K562 (cell line): ENCODE measurements at regions not wholly inside any gene's neighbourhood (a gene's known extent, or its start where the extent isn't known, plus 50 kb on each side); places are given as distances from the start of the nearest gene placed in this dataset.

Experiments used
- ATAC-seq: fragments of 200-7000 bp; cut with Tn5 transposase; 3 replicates; pipeline ENCODE4 v1.9.1; 2020; ENCODE audit warnings: moderate library complexity
- BruUV-seq: library from RNA; stranded (reverse); fragments of 400-500 nt; replicated peaks from 2 replicates; lab custom pipeline; 2021; lab: Mats Ljungman, UMichigan
- CTCF ChIA-PET: fragments of 300-600 bp; formaldehyde crosslinking; extraction: SDS; loops from one replicate; lab custom pipeline; 2021; ENCODE audit warnings: low intra/inter-chr PET ratio; lab: Yijun Ruan, JAX
- POLR2A ChIA-PET: fragments of 300-600, 350-650 bp; sonication (Branson Sonifier 250); formaldehyde crosslinking; extraction: SDS; loops from one replicate; lab custom pipeline; 2021; ENCODE audit warnings: antibody characterized with exemption, inconsistent platforms; lab: Yijun Ruan, JAX
- DNase-seq, 4 experiments: peaks; one replicate each; pipeline versions ENCODE4 v3.0.0 to v3.0.0-alpha.2; 2011 to 2018; ENCODE audit warnings: low spot score in 3 of 4, mixed read lengths in 3 of 4; ENCODE audit errors: extremely low read depth in 1 of 4
- FAIRE-seq: peaks from 2 replicates; lab custom pipeline; 2011; peaks lifted over from hg19 to GRCh38; lab: Jason Lieb, UNC
- H2AFZ ChIP-seq: 2 replicates; pipeline ENCODE4 v1.6.0; 2011; ENCODE audit warnings: low read depth, low read length, control low read depth, inconsistent platforms
- H3K27ac ChIP-seq: fragments of 200-600 bp; 3 replicates; pipeline ENCODE4 v1.8.0; 2011; ENCODE audit warnings: low read depth, mild to moderate bottlenecking, control low read depth, inconsistent platforms, low read length, moderate library complexity, mixed read lengths; ENCODE audit errors: extremely low read depth
- H3K27me3 ChIP-seq, 2 experiments: fragments of 300-600 bp in 1 of 2; 2 replicates in 1 of 2; 3 replicates in 1 of 2; pipeline versions ENCODE4 v1.6.0 to v1.8.0; 2011; ENCODE audit warnings: inconsistent platforms in 2 of 2, low read length in 2 of 2, mild to moderate bottlenecking in 1 of 2, mixed read lengths in 1 of 2, moderate library complexity in 1 of 2; ENCODE audit not compliant: control insufficient read depth in 2 of 2, insufficient read depth in 2 of 2
- H3K36me3 ChIP-seq: fragments of 300-600 bp; 3 replicates; pipeline ENCODE4 v1.8.0; 2011; ENCODE audit warnings: mild to moderate bottlenecking, low read length, inconsistent platforms; ENCODE audit not compliant: control insufficient read depth, insufficient read depth
- H3K4me1 ChIP-seq, 2 experiments: fragments of 200-600 bp in 1 of 2; replicated peaks in 1 of 2; 2 replicates in 1 of 2; 3 replicates in 1 of 2; pipeline versions ENCODE4 v1.5.1 to v1.8.0; 2011; ENCODE audit warnings: inconsistent platforms in 2 of 2, low read length in 2 of 2, mild to moderate bottlenecking in 1 of 2, mixed read lengths in 1 of 2, moderate library complexity in 1 of 2; ENCODE audit not compliant: control insufficient read depth in 2 of 2, insufficient read depth in 2 of 2
- H3K4me2 ChIP-seq: 2 replicates; pipeline ENCODE4 v1.6.1; 2011; ENCODE audit warnings: low read length, control low read depth, inconsistent platforms, mixed read lengths; ENCODE audit not compliant: insufficient read depth
- H3K4me3 ChIP-seq: fragments of 200-600 bp; sonication (generic), shearing (Covaris generic); 2 replicates; pipeline ENCODE4 v1.5.1; 2016; ENCODE audit warnings: control low read depth, inconsistent platforms
- H3K79me2 ChIP-seq: fragments of 200-600 bp; 3 replicates; pipeline ENCODE4 v1.8.0; 2011; ENCODE audit warnings: low read length, inconsistent platforms; ENCODE audit not compliant: control insufficient read depth, insufficient read depth
- H3K9ac ChIP-seq, 2 experiments: 2 replicates each; pipeline versions ENCODE4 v1.6.0 to v1.6.1; 2011; ENCODE audit warnings: low read depth in 2 of 2, low read length in 2 of 2, control low read depth in 1 of 2, inconsistent platforms in 1 of 2, mild to moderate bottlenecking in 1 of 2, mixed read lengths in 1 of 2; ENCODE audit not compliant: insufficient read depth in 1 of 2
- H3K9me1 ChIP-seq: one replicate; pipeline ENCODE4 v1.6.0; 2011; ENCODE audit warnings: inconsistent platforms, mild to moderate bottlenecking, low read length, moderate library complexity; ENCODE audit not compliant: control insufficient read depth, insufficient read depth
- H3K9me3 ChIP-seq: replicated peaks from 2 replicates; pipeline ENCODE4 v1.5.1; 2011; ENCODE audit warnings: low read depth, low read length, inconsistent platforms; ENCODE audit not compliant: control insufficient read depth, insufficient read depth
- H4K20me1 ChIP-seq: replicated peaks from 2 replicates; pipeline ENCODE4 v1.6.1; 2011; ENCODE audit warnings: low read length, inconsistent platforms, mixed read lengths; ENCODE audit not compliant: control insufficient read depth, insufficient read depth
- EP300 ChIP-seq: IDR thresholded peaks from 2 replicates; pipeline ENCODE4 v1.6.1; 2012; ENCODE audit warnings: low read length, improper control_type of control experiment
- HDAC3 ChIP-seq: fragments of 450-650 bp; IDR thresholded peaks from 2 replicates; pipeline ENCODE4 v1.6.1; 2018; ENCODE audit warnings: borderline replicate concordance, mild to moderate bottlenecking, moderate library complexity; ENCODE audit not compliant: partially characterized antibody
- HOMEZ ChIP-seq: fragments of 250-450 bp; sonication (Bioruptor Pico); IDR thresholded peaks from 2 replicates; pipeline ENCODE4 v1.4.0; 2020; ENCODE audit warnings: mild to moderate bottlenecking, moderate library complexity
- MTA2 ChIP-seq: fragments of 450-650 bp; IDR thresholded peaks from 2 replicates; pipeline ENCODE4 v1.6.1; 2016; ENCODE audit warnings: low read depth
- NELFE ChIP-seq: IDR thresholded peaks from 2 replicates; pipeline ENCODE4 v1.6.1; 2011; ENCODE audit warnings: mild to moderate bottlenecking; ENCODE audit not compliant: insufficient read depth, insufficient read length
- NR3C1 ChIP-seq: sonication (generic); formaldehyde crosslinking; IDR thresholded peaks from 2 replicates; pipeline ENCODE4 v1.8.1; 2022; ENCODE audit warnings: missing genetic modification reagents
- PTBP1 ChIP-seq: fragments of 200-400 bp; formaldehyde crosslinking; IDR thresholded peaks from 2 replicates; pipeline ENCODE4 v1.6.1; 2017; ENCODE audit warnings: low read depth, low read length
- SMAD1 ChIP-seq: fragments of 150-350 bp; IDR thresholded peaks from 2 replicates; pipeline ENCODE4 v1.6.1; 2014; ENCODE audit warnings: low read length, low read depth; ENCODE audit not compliant: partially characterized antibody
- SRSF9 ChIP-seq: fragments of 200-400 bp; formaldehyde crosslinking; IDR thresholded peaks from 2 replicates; pipeline ENCODE4 v1.6.1; 2017; ENCODE audit warnings: low read depth, low read length, borderline replicate concordance
- ZNF41 ChIP-seq: fragments of 250-450 bp; sonication (Bioruptor Pico); conservative IDR thresholded peaks from 2 replicates; pipeline ENCODE4 v1.4.0; 2020; ENCODE audit warnings: mild to moderate bottlenecking
- WGBS: fragments of 100-300 bp; shearing (Covaris generic); methylation state at CpG from one replicate; pipeline ENCODE4 v1.1.6; 2016; ENCODE audit warnings: low coverage, mixed read lengths; ENCODE audit not compliant: insufficient coverage; ENCODE audit errors: missing lambda C conversion rate; 5-methylcytosine and 5-hydroxymethylcytosine counted together
- in situ Hi-C: fragments of 300-500 bp; cut with MboI; formaldehyde crosslinking; loops from 4 replicates; pipeline ENCODE4 v1.15.0; 2018; ENCODE audit warnings: inconsistent platforms, mixed read lengths
- intact Hi-C: fragments of 100-400 bp; cut with micrococcal nuclease; formaldehyde crosslinking; loops from 2 replicates; pipeline ENCODE4 v1.14.2; 2022
- TF ChIP-seq, protein P1 (sequence below): fragments of 450-650 bp; formaldehyde crosslinking; IDR thresholded peaks from 2 replicates; pipeline ENCODE4 v1.4.0; 2022; ENCODE audit warnings: missing genetic modification characterization

GRCh38 chr18:72612894-72613533 lies 68.9 kb upstream of the CBLN2 start:
- Histone ChIP-seq H3K4me1 (no peaks in the 10 kb centered on the region), H3K27ac (no peak overlapping the region), H3K36me3 (no peaks in the 10 kb centered on the region), H3K4me2 (no peak overlapping the region), H3K27me3 (no peaks in the 10 kb centered on the region), H3K4me3 (no peak overlapping the region), H3K9me1 (no peaks in the 10 kb centered on the region), H2AFZ (no peak overlapping the region), H4K20me1 (no peaks in the 10 kb centered on the region), H3K9me3 (no peaks in the 10 kb centered on the region), H3K79me2 (no peaks in the 10 kb centered on the region), H3K9ac (no peak overlapping the region)
- TF ChIP-seq, protein P1, sequence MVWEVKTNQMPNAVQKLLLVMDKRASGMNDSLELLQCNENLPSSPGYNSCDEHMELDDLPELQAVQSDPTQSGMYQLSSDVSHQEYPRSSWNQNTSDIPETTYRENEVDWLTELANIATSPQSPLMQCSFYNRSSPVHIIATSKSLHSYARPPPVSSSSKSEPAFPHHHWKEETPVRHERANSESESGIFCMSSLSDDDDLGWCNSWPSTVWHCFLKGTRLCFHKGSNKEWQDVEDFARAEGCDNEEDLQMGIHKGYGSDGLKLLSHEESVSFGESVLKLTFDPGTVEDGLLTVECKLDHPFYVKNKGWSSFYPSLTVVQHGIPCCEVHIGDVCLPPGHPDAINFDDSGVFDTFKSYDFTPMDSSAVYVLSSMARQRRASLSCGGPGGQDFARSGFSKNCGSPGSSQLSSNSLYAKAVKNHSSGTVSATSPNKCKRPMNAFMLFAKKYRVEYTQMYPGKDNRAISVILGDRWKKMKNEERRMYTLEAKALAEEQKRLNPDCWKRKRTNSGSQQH (CRISPR knock-in tag), result no peak
- TF ChIP-seq MTA2 (no peak), NR3C1 (CRISPR knock-in tag) (no peak), HOMEZ (CRISPR knock-in tag) (no peak), EP300 (no peak), HDAC3 (no peak), PTBP1 (no peak), SRSF9 (no peak), NELFE (no peak), ZNF41 (CRISPR knock-in tag) (no peak), SMAD1 (no peak)
- DNase-seq (no peak), ATAC-seq (no peak), FAIRE-seq (no peak)
- no TSS peak for BruUV-seq
- in situ Hi-C loops (no loop called here), intact Hi-C loops (no loop called here)
- 0% methylated on average over 2 of the region's 2 CpGs for WGBS
- CTCF ChIA-PET, result no interaction called here
- POLR2A ChIA-PET, result no interaction called here
